HK-2 (cell line): ENCODE measurements at regions not wholly inside any gene's neighbourhood (a gene's known extent, or its start where the extent isn't known, plus 50 kb on each side); places are given as distances from the start of the nearest gene placed in this dataset.
"Not testable (repeated sequence)": the region's sequence is repeated elsewhere in the genome, so short reads cannot be mapped to it uniquely, and the experiment has no call there.

ENCODE experiments used
- DNase-seq: peaks from one replicate; pipeline ENCODE4 v3.0.0-alpha.2; 2018; ENCODE audit not compliant: unreplicated experiment

- DNase-seq: peak; percentile 55
These were observed 121.6 kb upstream of the ZNF92 start for GRCh38 chr7:65251851-65252620.

- DNase-seq: no peak
These were observed 122.8 kb upstream of the ZNF92 start for GRCh38 chr7:65250697-65251395.

GRCh38 chr7:65250216-65250615, 123.4 kb upstream of the ZNF92 start:
- DNase-seq: no peak

GRCh38 chr7:65247491-65247890, 126.2 kb upstream of the ZNF92 start:
- no peak for DNase-seq

- DNase-seq: peak; percentile 66
These were observed 133.8 kb upstream of the ZNF92 start for GRCh38 chr7:65239707-65240352.

- DNase-seq: no peak
These were observed 134.3 kb upstream of the ZNF92 start for GRCh38 chr7:65239324-65239706.

GRCh38 chr7:65238785-65239184, 134.9 kb upstream of the ZNF92 start:
- DNase-seq: no peak

GRCh38 chr7:65235586-65235985, 138.1 kb upstream of the ZNF92 start:
- no peak for DNase-seq

- no peak for DNase-seq
These were observed 140.1 kb upstream of the ZNF92 start for GRCh38 chr7:65233409-65234034.

- no peak for DNase-seq
These were observed 143.4 kb upstream of the ZNF92 start for GRCh38 chr7:65230231-65230630.

- DNase-seq: no peak
These were observed 148.1 kb upstream of the ZNF92 start for GRCh38 chr7:65225422-65226006.

- DNase-seq: no peak
These were observed 151.0 kb upstream of the ZNF92 start for GRCh38 chr7:65222655-65223054.

GRCh38 chr7:65221683-65222082, 152.0 kb upstream of the ZNF92 start:
- no peak for DNase-seq

- no peak for DNase-seq
These were observed 154.0 kb upstream of the ZNF92 start for GRCh38 chr7:65219623-65220022.

- peak; percentile 37 for DNase-seq
These were observed 157.2 kb upstream of the ZNF92 start for GRCh38 chr7:65216469-65216868.

- DNase-seq: not testable (repeated sequence)
These were observed 160.4 kb upstream of the ZNF92 start for GRCh38 chr7:65213260-65213659.

- DNase-seq: not testable (repeated sequence)
These were observed 174.4 kb upstream of the ZNF92 start for GRCh38 chr7:65199221-65199620.

GRCh38 chr7:65193334-65194058, 180.2 kb upstream of the ZNF92 start:
- DNase-seq: not testable (repeated sequence)

- DNase-seq: not testable (repeated sequence)
These were observed 170.6 kb upstream of the ERV3-1 start for GRCh38 chr7:65177041-65177440.

- not testable (repeated sequence) for DNase-seq
These were observed 143.6 kb upstream of the ERV3-1 start for GRCh38 chr7:65150105-65150504.
